Heart left ventricle (tissue), 16 donors: ENCODE measurements at regions not wholly inside any gene's neighbourhood (a gene's known extent, or its start where the extent isn't known, plus 50 kb on each side); places are given as distances from the start of the nearest gene placed in this dataset.

Source experiments
- ATAC-seq, 4 donors: fragments of 200-7000 bp; cut with Tn5 transposase; one replicate each; pipeline ENCODE4 v1.9.1; 2020 to 2022; ENCODE audit warnings: moderate library complexity in 4 of 4, mild to moderate bottlenecking in 3 of 4, moderate number of reproducible peaks in 1 of 4
- DNase-seq, 5 donors: peaks; one replicate each; pipeline ENCODE4 v3.0.0-alpha.2; 2020
- H3K27ac ChIP-seq, 12 donors: fragments of 200-600 bp; sonication (generic) in 4 of 12; one replicate each; pipeline versions ENCODE4 v1.5.0 to v1.8.0; 2016 to 2022; ENCODE audit warnings: mild to moderate bottlenecking in 2 of 12
- H3K27me3 ChIP-seq, 9 donors: fragments of 200-600 bp; sonication (generic) in 2 of 9; one replicate each; pipeline versions ENCODE4 v1.5.1 to v1.8.0; 2016 to 2022; ENCODE audit warnings: mild to moderate bottlenecking in 3 of 9
- H3K36me3 ChIP-seq, 9 donors: fragments of 200-600 bp; sonication (generic) in 2 of 9; one replicate each; pipeline versions ENCODE4 v1.5.0 to v1.8.0; 2018 to 2022; ENCODE audit warnings: mild to moderate bottlenecking in 2 of 9
- H3K4me1 ChIP-seq, 12 donors: fragments of 200-600 bp; sonication (generic) in 4 of 12; one replicate each; pipeline versions ENCODE4 v1.5.0 to v1.8.0; 2016 to 2022; ENCODE audit warnings: mild to moderate bottlenecking in 3 of 12
- H3K4me3 ChIP-seq, 12 donors: fragments of 200-600 bp; sonication (generic) in 4 of 12; one replicate each; pipeline versions ENCODE4 v1.5.0 to v1.8.0; 2017 to 2022; ENCODE audit warnings: mild to moderate bottlenecking in 9 of 12, moderate library complexity in 4 of 12
- H3K9me3 ChIP-seq, 12 donors: fragments of 200-600 bp; sonication (generic) in 4 of 12; one replicate each; pipeline versions ENCODE4 v1.5.0 to v1.8.0; 2016 to 2022; ENCODE audit warnings: mild to moderate bottlenecking in 1 of 12
- CTCF ChIP-seq, 12 donors: fragments of 200-600 bp; sonication (generic) in 4 of 12; IDR thresholded peaks; one replicate each; pipeline versions ENCODE4 v1.5.0 to v1.8.0; 2018 to 2022; ENCODE audit warnings: antibody characterized with exemption in 12 of 12, mild to moderate bottlenecking in 5 of 12
- POLR2A ChIP-seq, 2 donors: fragments of 450-650 bp; IDR thresholded peaks; one replicate each; pipeline ENCODE4 v1.6.1; 2017; ENCODE audit warnings: antibody characterized with exemption in 2 of 2, mild to moderate bottlenecking in 2 of 2, moderate library complexity in 2 of 2
- WGBS, 4 donors: extraction: QIAGEN DNeasy Blood & Tissue Kit in 2 of 4; methylation state at CpG; one replicate each; pipeline versions ENCODE4 v1.1.5 to v1.1.7; 2013 to 2018; 5-methylcytosine and 5-hydroxymethylcytosine counted together
- intact Hi-C, 10 donors: fragments of 100-400 bp; cut with DNase I; formaldehyde crosslinking; loops; one replicate each; pipeline versions ENCODE4 v1.11.1 to v1.14.2; 2022
- donor health status: ischemic (EF 13 %, LVEDD 7.1; RV severe dilation, severe dysfunction).
- donor health status: healthy with polysubstance abuse.
- donor health status: DM: no; HTN: yes; CAD: no.
- donor health status: DM: no; HTN: no; CAD: no.
- donor health status: ischemic (EF 25% LVEDD 6.9; RV normal size, moderate dysfunction).
- donor health status: ischemic (EF 25% LVEDD 5.7; RV mildly dilated, moderate dysfunction).
- donor health status: healthy.
- donor health status: DM: yes; HTN: yes; CAD: no.
- donor health status: ischemic (EF 35%, LVEDD 5.7; RV mildly dilated, moderate dysfunction).
- donor health status: nonischemic (EF 11% LVEDD 7.7; RV severe dilation, severe dysfunction).
- donor health status: DM: yes; HTN: yes; CAD: no.
- donor health status: PGD.
- donor health status: ischemic (EF 29% LVEDD 5.4; RV normal size, mild dysfunction).
- donor health status: nonischemic (EF 23%, LVEDD 6.1; RV moderate dilation, normal function).

- ATAC-seq (no peak), DNase-seq (no peak)
- no peaks in the 10 kb centered on the region for H3K27me3 ChIP-seq
- 83 to 91% (median 90%) methylated on average over 7 of the region's 7 CpGs for WGBS, 4 donors
- no peaks in the 10 kb centered on the region for H3K9me3 ChIP-seq
- H3K36me3 ChIP-seq, result no peaks in the 10 kb centered on the region
- no peak overlapping the region for H3K4me3 ChIP-seq
- H3K4me1 ChIP-seq, result no peaks in the 10 kb centered on the region
- H3K27ac ChIP-seq, result no peak overlapping the region
- no peak for TF ChIP-seq CTCF (IDR thresholded peaks at IDR 0.05)
- TF ChIP-seq POLR2A (IDR thresholded peaks at IDR 0.05), result no peak
- intact Hi-C loops, result no loop called here
Observed at GRCh38 chr9:86643946-86644674, 289.9 kb upstream of the TUT7 start.

GRCh38 chr9:86642721-86643120 is 288.5 kb upstream of the TUT7 start:
- Histone ChIP-seq H3K36me3 (no peaks in the 10 kb centered on the region), H3K4me1 (no peaks in the 10 kb centered on the region), H3K9me3 (no peaks in the 10 kb centered on the region), H3K27ac (no peak overlapping the region), H3K4me3 (no peak overlapping the region), H3K27me3 (no peaks in the 10 kb centered on the region)
- WGBS, 4 donors, result 95 to 96% (median 96%) methylated on average over 5 of the region's 5 CpGs
- ATAC-seq (no peak), DNase-seq (no peak)
- no peak for TF ChIP-seq CTCF (IDR thresholded peaks at IDR 0.05)
- TF ChIP-seq POLR2A (IDR thresholded peaks at IDR 0.05), result no peak
- intact Hi-C loops, result no loop called here

- no peak for DNase-seq
- no peak for ATAC-seq
- no peak overlapping the region for H3K27ac ChIP-seq
- intact Hi-C loops, result no loop called here
- H3K4me3 ChIP-seq, result no peak overlapping the region
- no peaks in the 10 kb centered on the region for H3K4me1 ChIP-seq
- no peaks in the 10 kb centered on the region for H3K36me3 ChIP-seq
- no peaks in the 10 kb centered on the region for H3K27me3 ChIP-seq
- 91 to 97% (median 93%) methylated on average over 3 of the region's 3 CpGs for WGBS, 4 donors
- TF ChIP-seq POLR2A (IDR thresholded peaks at IDR 0.05) (no peak), CTCF (IDR thresholded peaks at IDR 0.05) (no peak)
- no peaks in the 10 kb centered on the region for H3K9me3 ChIP-seq
Observed at GRCh38 chr9:86641970-86642369, 287.8 kb upstream of the TUT7 start.

- DNase-seq (no peak), ATAC-seq (no peak)
- no peak overlapping the region for H3K4me3 ChIP-seq
- no peaks in the 10 kb centered on the region for H3K36me3 ChIP-seq
- TF ChIP-seq POLR2A (IDR thresholded peaks at IDR 0.05) (no peak), CTCF (IDR thresholded peaks at IDR 0.05) (no peak)
- H3K9me3 ChIP-seq, result no peaks in the 10 kb centered on the region
- intact Hi-C loops, result loop anchor here in 4 of 10 donors (5.0 to 10.0 kb wide), 4 partner anchors 47 to 685 kb away; partner anchors contain the start of gene GAS1 (in 1 of the 4)
- 86 to 97% (median 94%) methylated on average over 4 to 5 of the region's 5 CpGs for WGBS, 4 donors
- peak overlapping the region in 1 of 12 donors; percentile 9 for H3K27ac ChIP-seq
- no peaks in the 10 kb centered on the region for H3K4me1 ChIP-seq
- peaks cover 0 to 12% (median 0%) of the 10 kb centered on the region in 9 donors for H3K27me3 ChIP-seq
Observed at GRCh38 chr9:86639899-86640379, 285.7 kb upstream of the TUT7 start.
